ENCODE measurements at regions not wholly inside any gene's neighbourhood (a gene's known extent, or its start where the extent isn't known, plus 50 kb on each side); places are given as distances from the start of the nearest gene placed in this dataset.

DNA sequence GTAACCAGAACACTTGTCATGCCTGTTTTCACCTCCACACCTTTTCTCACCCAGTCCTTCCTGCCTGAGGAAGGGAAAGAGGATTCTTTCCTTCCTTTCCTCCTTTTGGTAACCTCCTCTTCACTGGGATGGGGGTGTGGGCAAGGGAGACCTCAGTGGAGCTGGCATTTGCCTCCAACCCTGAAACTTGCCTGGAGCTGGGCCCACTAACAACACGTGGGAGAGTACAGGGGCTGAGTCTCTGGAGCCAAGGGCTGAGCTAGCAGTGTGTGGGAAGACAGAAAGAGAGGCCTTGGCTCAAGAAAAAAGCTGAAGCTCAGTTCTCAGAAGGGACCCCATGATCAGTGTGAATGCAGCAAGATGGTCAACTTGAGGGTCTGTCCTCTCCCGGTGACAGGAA, 86.6 kb upstream of the SLC6A11 start:
- no peak for TF ChIP-seq EZH2 (IDR thresholded peaks at IDR 0.05; ENCODE audit: borderline replicate concordance, low read depth, low read length, severe bottlenecking)
- TF ChIP-seq, protein P1, sequence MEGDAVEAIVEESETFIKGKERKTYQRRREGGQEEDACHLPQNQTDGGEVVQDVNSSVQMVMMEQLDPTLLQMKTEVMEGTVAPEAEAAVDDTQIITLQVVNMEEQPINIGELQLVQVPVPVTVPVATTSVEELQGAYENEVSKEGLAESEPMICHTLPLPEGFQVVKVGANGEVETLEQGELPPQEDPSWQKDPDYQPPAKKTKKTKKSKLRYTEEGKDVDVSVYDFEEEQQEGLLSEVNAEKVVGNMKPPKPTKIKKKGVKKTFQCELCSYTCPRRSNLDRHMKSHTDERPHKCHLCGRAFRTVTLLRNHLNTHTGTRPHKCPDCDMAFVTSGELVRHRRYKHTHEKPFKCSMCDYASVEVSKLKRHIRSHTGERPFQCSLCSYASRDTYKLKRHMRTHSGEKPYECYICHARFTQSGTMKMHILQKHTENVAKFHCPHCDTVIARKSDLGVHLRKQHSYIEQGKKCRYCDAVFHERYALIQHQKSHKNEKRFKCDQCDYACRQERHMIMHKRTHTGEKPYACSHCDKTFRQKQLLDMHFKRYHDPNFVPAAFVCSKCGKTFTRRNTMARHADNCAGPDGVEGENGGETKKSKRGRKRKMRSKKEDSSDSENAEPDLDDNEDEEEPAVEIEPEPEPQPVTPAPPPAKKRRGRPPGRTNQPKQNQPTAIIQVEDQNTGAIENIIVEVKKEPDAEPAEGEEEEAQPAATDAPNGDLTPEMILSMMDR (IDR thresholded peaks at IDR 0.05; ENCODE audit: borderline replicate concordance, extremely low read depth, low read length, poor library complexity, severe bottlenecking), result no peak
